ENCODE measurements at regions not wholly inside any gene's neighbourhood (a gene's known extent, or its start where the extent isn't known, plus 50 kb on each side); places are given as distances from the start of the nearest gene placed in this dataset.

- TF ChIP-seq POLR2A (IDR thresholded peaks at IDR 0.05; ENCODE audit: low read depth, low read length) (no peak), POLR2AphosphoS5 (IDR thresholded peaks at IDR 0.05; ENCODE audit: low read depth, low read length) (no peak)
Observed at GRCh38 chr1:237998581-237998980, 107.9 kb upstream of the ZP4 start.

Data from GM12891 (cell line).